ENCODE measurements at regions not wholly inside any gene's neighbourhood (a gene's known extent, or its start where the extent isn't known, plus 50 kb on each side); places are given as distances from the start of the nearest gene placed in this dataset.

DNA sequence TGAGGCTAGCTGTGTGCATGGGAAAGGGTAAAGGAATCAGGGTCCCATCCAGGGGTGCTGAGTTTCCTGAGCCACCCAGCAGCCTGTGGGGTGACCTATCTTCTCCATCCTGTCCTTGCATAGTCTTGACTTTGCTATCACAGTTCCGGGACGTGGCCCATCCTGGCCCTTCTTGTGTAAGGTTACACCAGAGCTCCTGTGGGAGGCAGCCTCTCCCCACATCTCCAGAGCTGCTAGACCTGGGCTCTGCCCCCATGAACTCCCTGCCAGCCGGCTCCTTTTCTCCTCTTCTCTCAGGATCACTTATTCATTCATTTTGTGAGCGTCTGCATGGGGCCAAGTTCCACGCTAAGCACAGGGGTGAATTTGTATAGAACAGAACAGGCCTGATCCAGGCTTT, 238.9 kb downstream of the TSHZ3 start:
- H3K4me3 Mint-ChIP-seq: no peak overlapping the region
- no peak for DNase-seq (ENCODE audit: low spot score)
- intact Hi-C loops (cut with micrococcal nuclease): loop anchor here (5.0 kb wide), 1 partner anchor 247 kb away; no protein-coding TSS in a partner anchor
- no peaks in the 10 kb centered on the region for H3K9me3 Mint-ChIP-seq
- peaks cover 6% of the 10 kb centered on the region for H3K27me3 Mint-ChIP-seq (ENCODE audit: insufficient read depth)
- H3K27ac Mint-ChIP-seq: no peak overlapping the region
- H3K4me1 Mint-ChIP-seq (ENCODE audit: low read depth): peaks cover 9% of the 10 kb centered on the region
- H3K36me3 Mint-ChIP-seq (ENCODE audit: low read depth): no peaks in the 10 kb centered on the region

GRCh38 chr19:31109636-31110035, 239.6 kb downstream of the TSHZ3 start:
- Mint-ChIP-seq H3K9me3 (no peaks in the 10 kb centered on the region), H3K36me3 (ENCODE audit: low read depth) (no peaks in the 10 kb centered on the region), H3K4me3 (no peak overlapping the region), H3K27me3 (ENCODE audit: insufficient read depth) (peaks cover 9% of the 10 kb centered on the region), H3K4me1 (ENCODE audit: low read depth) (peaks cover 9% of the 10 kb centered on the region), H3K27ac (no peak overlapping the region)
- DNase-seq (ENCODE audit: low spot score): no peak
- intact Hi-C loops (cut with micrococcal nuclease): loop anchor here (5.0 kb wide), 1 partner anchor 248 kb away; no protein-coding TSS in a partner anchor

DNA sequence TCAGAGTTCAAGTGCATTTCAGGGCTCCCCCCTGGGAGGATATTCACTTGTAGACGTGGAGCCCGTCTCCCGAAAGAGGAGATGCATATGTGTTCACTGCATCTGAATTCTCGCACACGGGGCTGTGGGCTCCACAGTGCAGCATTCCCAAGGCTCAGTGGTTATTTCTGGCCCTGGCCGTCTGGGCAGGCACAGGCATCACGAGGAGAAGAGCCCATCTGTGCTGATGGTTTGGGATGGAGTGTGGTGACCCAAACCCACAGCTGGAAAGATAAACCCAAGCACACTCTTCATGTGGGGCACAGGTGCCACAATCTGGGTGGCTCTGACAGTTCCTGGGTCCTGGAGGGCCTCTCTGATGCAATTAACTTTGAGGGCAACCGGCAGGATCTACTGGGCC, 242.1 kb downstream of the TSHZ3 start:
- intact Hi-C loops (cut with micrococcal nuclease): no loop called here
- peaks cover 11% of the 10 kb centered on the region for H3K27me3 Mint-ChIP-seq (ENCODE audit: insufficient read depth)
- H3K4me3 Mint-ChIP-seq: no peak overlapping the region
- no peak overlapping the region for H3K27ac Mint-ChIP-seq
- DNase-seq (ENCODE audit: low spot score): no peak
- peaks cover 9% of the 10 kb centered on the region for H3K4me1 Mint-ChIP-seq (ENCODE audit: low read depth)
- H3K36me3 Mint-ChIP-seq (ENCODE audit: low read depth): no peaks in the 10 kb centered on the region
- no peaks in the 10 kb centered on the region for H3K9me3 Mint-ChIP-seq

DNA sequence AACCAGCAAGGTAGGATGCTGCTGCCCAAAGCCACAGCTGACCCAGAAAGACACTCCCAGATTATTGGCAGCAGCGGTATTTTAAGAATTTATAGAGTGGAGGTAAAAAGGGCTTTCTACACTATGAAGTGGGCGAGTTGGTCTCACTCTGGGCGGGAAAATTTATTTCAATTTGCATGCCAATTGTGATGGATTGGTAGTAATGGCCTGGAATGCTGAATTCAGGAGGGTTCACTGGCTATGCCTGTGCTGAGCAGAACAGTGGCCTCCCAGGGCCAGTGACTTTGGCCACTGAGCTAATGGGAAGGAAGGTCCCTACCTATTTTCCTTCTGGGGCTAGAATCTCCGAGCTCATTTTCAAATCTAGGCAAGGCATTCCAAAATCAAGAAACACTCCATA, 243.5 kb downstream of the TSHZ3 start:
- Mint-ChIP-seq H3K4me3 (no peak overlapping the region), H3K27ac (no peak overlapping the region), H3K9me3 (no peaks in the 10 kb centered on the region), H3K4me1 (ENCODE audit: low read depth) (peaks cover 9% of the 10 kb centered on the region), H3K36me3 (ENCODE audit: low read depth) (no peaks in the 10 kb centered on the region), H3K27me3 (ENCODE audit: insufficient read depth) (peaks cover 16% of the 10 kb centered on the region)
- DNase-seq (ENCODE audit: low spot score): no peak
- intact Hi-C loops (cut with micrococcal nuclease): no loop called here

DNA sequence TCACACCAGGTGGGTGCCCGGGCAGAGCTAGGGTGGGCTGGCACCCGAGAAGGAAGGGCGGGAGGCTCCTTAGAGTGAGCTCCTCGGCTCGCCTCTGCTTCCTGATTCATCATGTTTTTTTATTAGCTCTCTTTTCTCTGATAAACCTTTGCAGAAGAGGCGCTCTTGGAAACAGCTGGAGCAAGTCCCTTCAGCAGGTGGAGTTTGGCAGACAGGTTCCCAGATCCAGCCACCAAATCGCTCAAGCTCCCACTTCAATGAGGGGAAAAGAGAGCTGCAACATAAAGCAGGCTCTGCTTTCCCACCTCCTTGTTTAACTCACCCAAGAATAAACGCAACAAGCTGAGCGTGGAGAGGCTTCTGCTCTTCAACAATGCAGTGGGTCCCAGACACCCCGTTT, 244.8 kb downstream of the TSHZ3 start:
- intact Hi-C loops (cut with micrococcal nuclease): no loop called here
- no peaks in the 10 kb centered on the region for H3K9me3 Mint-ChIP-seq
- H3K4me1 Mint-ChIP-seq (ENCODE audit: low read depth): peaks cover 5% of the 10 kb centered on the region
- H3K4me3 Mint-ChIP-seq: no peak overlapping the region
- no peak overlapping the region for H3K27ac Mint-ChIP-seq
- H3K27me3 Mint-ChIP-seq (ENCODE audit: insufficient read depth): peaks cover 16% of the 10 kb centered on the region
- no peaks in the 10 kb centered on the region for H3K36me3 Mint-ChIP-seq (ENCODE audit: low read depth)
- no peak for DNase-seq (ENCODE audit: low spot score)

GRCh38 chr19:31103228-31103627, 246.0 kb downstream of the TSHZ3 start:
- DNase-seq (ENCODE audit: low spot score): no peak
- H3K27ac Mint-ChIP-seq: no peak overlapping the region
- intact Hi-C loops (cut with micrococcal nuclease): no loop called here
- no peak overlapping the region for H3K4me3 Mint-ChIP-seq
- H3K36me3 Mint-ChIP-seq (ENCODE audit: low read depth): no peaks in the 10 kb centered on the region
- no peaks in the 10 kb centered on the region for H3K4me1 Mint-ChIP-seq (ENCODE audit: low read depth)
- peaks cover 12% of the 10 kb centered on the region for H3K27me3 Mint-ChIP-seq (ENCODE audit: insufficient read depth)
- H3K9me3 Mint-ChIP-seq: no peaks in the 10 kb centered on the region

- no peaks in the 10 kb centered on the region for H3K9me3 Mint-ChIP-seq
- no peaks in the 10 kb centered on the region for H3K36me3 Mint-ChIP-seq (ENCODE audit: low read depth)
- intact Hi-C loops (cut with micrococcal nuclease): no loop called here
- no peak overlapping the region for H3K27ac Mint-ChIP-seq
- H3K4me3 Mint-ChIP-seq: no peak overlapping the region
- no peaks in the 10 kb centered on the region for H3K4me1 Mint-ChIP-seq (ENCODE audit: low read depth)
- H3K27me3 Mint-ChIP-seq (ENCODE audit: insufficient read depth): peaks cover 12% of the 10 kb centered on the region
- no peak for DNase-seq (ENCODE audit: low spot score)
Observed at GRCh38 chr19:31102674-31103073, 246.6 kb downstream of the TSHZ3 start.

GRCh38 chr19:31100981-31101380, 248.3 kb downstream of the TSHZ3 start:
- no peak for DNase-seq (ENCODE audit: low spot score)
- no peaks in the 10 kb centered on the region for H3K9me3 Mint-ChIP-seq
- no peaks in the 10 kb centered on the region for H3K36me3 Mint-ChIP-seq (ENCODE audit: low read depth)
- H3K4me3 Mint-ChIP-seq: no peak overlapping the region
- H3K27me3 Mint-ChIP-seq (ENCODE audit: insufficient read depth): peaks cover 11% of the 10 kb centered on the region
- H3K27ac Mint-ChIP-seq: no peak overlapping the region
- intact Hi-C loops (cut with micrococcal nuclease): no loop called here
- H3K4me1 Mint-ChIP-seq (ENCODE audit: low read depth): no peaks in the 10 kb centered on the region

DNA sequence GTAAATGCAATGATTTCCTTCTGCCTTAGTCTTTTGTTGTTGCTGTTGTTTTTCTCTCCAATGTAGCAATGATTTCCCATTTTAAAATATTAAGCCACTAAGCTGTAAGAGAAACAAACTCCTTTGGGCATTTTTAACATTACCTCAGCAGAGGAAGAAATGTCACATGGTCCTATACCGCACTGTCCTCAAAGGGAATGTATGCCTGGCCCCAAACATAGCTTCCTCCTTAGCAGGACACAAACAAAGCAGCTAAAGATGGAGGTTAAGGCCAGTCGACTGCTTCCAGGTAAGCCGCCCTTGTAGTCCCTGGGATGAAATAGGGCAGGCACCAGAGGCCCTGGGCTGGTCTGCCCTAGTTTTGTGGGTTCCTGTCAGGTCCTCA, 249.0 kb downstream of the TSHZ3 start:
- peaks cover 9% of the 10 kb centered on the region for H3K27me3 Mint-ChIP-seq (ENCODE audit: insufficient read depth)
- no peaks in the 10 kb centered on the region for H3K4me1 Mint-ChIP-seq (ENCODE audit: low read depth)
- no peak overlapping the region for H3K4me3 Mint-ChIP-seq
- DNase-seq (ENCODE audit: low spot score): no peak
- no peak overlapping the region for H3K27ac Mint-ChIP-seq
- no peaks in the 10 kb centered on the region for H3K9me3 Mint-ChIP-seq
- intact Hi-C loops (cut with micrococcal nuclease): no loop called here
- H3K36me3 Mint-ChIP-seq (ENCODE audit: low read depth): no peaks in the 10 kb centered on the region

GRCh38 chr19:31099515-31100205, 249.6 kb downstream of the TSHZ3 start:
- no peak overlapping the region for H3K4me3 Mint-ChIP-seq
- H3K27ac Mint-ChIP-seq: no peak overlapping the region
- no peaks in the 10 kb centered on the region for H3K36me3 Mint-ChIP-seq (ENCODE audit: low read depth)
- DNase-seq (ENCODE audit: low spot score): no peak
- no peaks in the 10 kb centered on the region for H3K9me3 Mint-ChIP-seq
- no peaks in the 10 kb centered on the region for H3K4me1 Mint-ChIP-seq (ENCODE audit: low read depth)
- intact Hi-C loops (cut with micrococcal nuclease): no loop called here
- peaks cover 7% of the 10 kb centered on the region for H3K27me3 Mint-ChIP-seq (ENCODE audit: insufficient read depth)

- H3K27me3 Mint-ChIP-seq (ENCODE audit: insufficient read depth): peaks cover 7% of the 10 kb centered on the region
- no peaks in the 10 kb centered on the region for H3K9me3 Mint-ChIP-seq
Observed at GRCh38 chr19:31098836-31099235, 250.4 kb downstream of the TSHZ3 start.

DNA sequence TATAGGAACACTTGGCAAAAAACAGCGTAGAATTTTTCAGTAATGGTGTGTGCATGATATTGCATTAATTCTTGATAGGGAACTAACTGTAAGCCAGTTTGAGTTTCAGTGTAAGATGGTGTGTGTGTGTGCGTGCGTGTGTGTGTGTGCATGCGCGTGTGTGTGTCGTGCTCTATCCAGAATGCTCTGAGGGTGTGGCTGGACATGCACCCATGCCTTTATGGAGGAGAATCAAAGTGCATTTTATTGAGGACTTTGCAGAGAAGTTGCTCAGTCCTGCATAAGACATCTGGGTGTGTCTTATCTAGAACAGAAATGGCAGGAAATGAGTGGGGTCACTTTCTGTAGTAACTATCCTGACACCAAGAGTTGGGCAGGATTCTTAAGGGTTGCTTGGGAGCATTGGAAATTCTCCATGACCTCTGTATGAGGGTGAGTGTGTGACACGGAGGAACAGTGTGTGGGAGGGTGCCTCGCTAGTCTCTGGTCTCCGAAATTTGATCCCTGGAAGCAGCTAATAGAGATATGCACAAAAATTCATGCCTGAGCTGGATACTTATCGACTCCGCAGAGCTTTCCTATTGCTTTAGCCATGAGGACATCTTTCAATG, 252.2 kb downstream of the TSHZ3 start:
- H3K9me3 Mint-ChIP-seq: no peaks in the 10 kb centered on the region
- no peaks in the 10 kb centered on the region for H3K4me1 Mint-ChIP-seq (ENCODE audit: low read depth)
- DNase-seq (ENCODE audit: low spot score): no peak
- no peak overlapping the region for H3K27ac Mint-ChIP-seq
- no peak overlapping the region for H3K4me3 Mint-ChIP-seq
- intact Hi-C loops (cut with micrococcal nuclease): no loop called here
- H3K27me3 Mint-ChIP-seq (ENCODE audit: insufficient read depth): peaks cover 10% of the 10 kb centered on the region
- H3K36me3 Mint-ChIP-seq (ENCODE audit: low read depth): no peaks in the 10 kb centered on the region

More at GRCh38 chr19:31098836-31099235, 250.4 kb downstream of the TSHZ3 start:
- H3K36me3 Mint-ChIP-seq (ENCODE audit: low read depth): no peaks in the 10 kb centered on the region
- H3K4me3 Mint-ChIP-seq: no peak overlapping the region
- no peak overlapping the region for H3K27ac Mint-ChIP-seq
- no peak for DNase-seq (ENCODE audit: low spot score)
- no peaks in the 10 kb centered on the region for H3K4me1 Mint-ChIP-seq (ENCODE audit: low read depth)
- intact Hi-C loops (cut with micrococcal nuclease): no loop called here

DNA sequence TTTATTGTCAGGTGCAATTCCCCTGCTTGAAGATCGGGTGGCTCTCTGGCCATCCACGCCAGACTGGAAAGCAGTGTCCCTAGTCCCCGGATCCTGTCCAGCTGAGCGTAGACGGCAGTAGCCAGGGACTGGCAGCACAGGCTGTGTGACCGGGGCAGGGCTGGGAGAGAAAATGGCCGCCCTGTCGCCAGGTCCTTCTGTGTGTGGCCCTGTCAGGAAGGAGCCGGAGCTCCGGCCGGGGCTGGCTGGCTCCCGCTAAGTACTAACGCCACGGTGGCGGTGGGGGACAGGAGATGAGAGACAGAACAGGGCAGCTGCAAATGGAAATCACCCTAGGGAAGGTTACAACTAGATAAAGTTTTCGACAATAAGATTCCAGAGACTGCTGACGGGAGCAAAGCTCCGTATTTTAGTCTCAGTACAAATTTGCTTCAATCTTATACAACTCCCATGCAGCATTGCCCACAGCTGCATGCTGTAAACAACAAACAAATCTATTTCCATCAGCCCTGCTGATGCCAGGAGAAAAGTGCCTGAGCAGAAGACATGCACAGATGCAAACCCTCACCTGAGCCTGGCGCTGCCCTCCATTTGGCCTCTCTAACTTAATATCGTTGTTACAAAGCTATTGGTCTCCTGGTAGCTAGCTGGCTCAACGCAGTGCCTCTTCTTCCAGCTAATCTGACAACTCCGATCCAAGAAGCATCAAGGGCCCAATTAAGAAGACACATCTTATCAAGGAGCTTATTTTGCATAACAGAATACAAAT, 253.0 kb downstream of the TSHZ3 start:
- Mint-ChIP-seq H3K4me1 (ENCODE audit: low read depth) (no peaks in the 10 kb centered on the region), H3K9me3 (no peaks in the 10 kb centered on the region), H3K27ac (no peak overlapping the region), H3K4me3 (no peak overlapping the region), H3K36me3 (ENCODE audit: low read depth) (no peaks in the 10 kb centered on the region), H3K27me3 (ENCODE audit: insufficient read depth) (peaks cover 8% of the 10 kb centered on the region)
- intact Hi-C loops (cut with micrococcal nuclease): no loop called here
- no peak for DNase-seq (ENCODE audit: low spot score)

Measured in activated T-helper 1 cell treated with anti-CD3 and anti-CD28 coated beads, Interleukin-12 subunit alpha, Interleukin-12 subunit beta, Interleukin-2, Interleukin-4 antibody, amounts not matched to agents 30 ng/mL and 10 ng/mL and 1 ng/mL, durations not matched to agents 14 hours and 24 hours and 36 hours (primary cell).